Pons (tissue), 1 donor: ENCODE measurements at regions not wholly inside any gene's neighbourhood (a gene's known extent, or its start where the extent isn't known, plus 50 kb on each side); places are given as distances from the start of the nearest gene placed in this dataset.
"Not testable (repeated sequence)": the region's sequence is repeated elsewhere in the genome, so short reads cannot be mapped to it uniquely, and the experiment has no call there.

Experiments used
- DNase-seq: peaks from one replicate; pipeline ENCODE4 v3.0.0-alpha.2; 2016; ENCODE audit warnings: low spot score

GRCh38 chrX:27404366-27404765 is 58.8 kb downstream of the PPP4R3C start:
- no peak for DNase-seq

- no peak for DNase-seq
These were observed 64.0 kb downstream of the PPP4R3C start for GRCh38 chrX:27399146-27399456.

GRCh38 chrX:27391623-27392022 is 71.5 kb downstream of the PPP4R3C start:
- DNase-seq = no peak

- no peak for DNase-seq
These were observed 81.7 kb downstream of the PPP4R3C start for GRCh38 chrX:27381419-27381818.

GRCh38 chrX:27380163-27380845 is 82.8 kb downstream of the PPP4R3C start:
- DNase-seq = no peak

- no peak for DNase-seq
These were observed 109.1 kb downstream of the PPP4R3C start for GRCh38 chrX:27354021-27354420.

GRCh38 chrX:27350476-27350875 is 112.7 kb downstream of the PPP4R3C start:
- no peak for DNase-seq

GRCh38 chrX:27336466-27337091 is 126.6 kb downstream of the PPP4R3C start:
- peak; percentile 5 for DNase-seq

GRCh38 chrX:27321632-27322031 is 141.5 kb downstream of the PPP4R3C start:
- no peak for DNase-seq

- DNase-seq = no peak
These were observed 153.7 kb downstream of the PPP4R3C start for GRCh38 chrX:27309406-27309805.

GRCh38 chrX:27307546-27307945 is 155.6 kb downstream of the PPP4R3C start:
- DNase-seq = no peak

- DNase-seq = not testable (repeated sequence)
These were observed 170.6 kb downstream of the PPP4R3C start for GRCh38 chrX:27292552-27292951.

GRCh38 chrX:27276751-27277150 is 186.4 kb downstream of the PPP4R3C start:
- no peak for DNase-seq

- no peak for DNase-seq
These were observed 208.5 kb downstream of the PPP4R3C start for GRCh38 chrX:27254656-27255055.

- DNase-seq = no peak
These were observed 211.8 kb downstream of the PPP4R3C start for GRCh38 chrX:27251369-27251768.

GRCh38 chrX:27242581-27242980 is 220.6 kb downstream of the PPP4R3C start:
- no peak for DNase-seq

GRCh38 chrX:27241981-27242380 is 221.2 kb downstream of the PPP4R3C start:
- DNase-seq = no peak

GRCh38 chrX:27240042-27240441 is 223.1 kb downstream of the PPP4R3C start:
- DNase-seq = not testable (repeated sequence)

- DNase-seq = no peak
These were observed 226.5 kb downstream of the PPP4R3C start for GRCh38 chrX:27236681-27237080.

GRCh38 chrX:27229721-27230120 is 233.4 kb downstream of the PPP4R3C start:
- DNase-seq = no peak

GRCh38 chrX:27222661-27223060 is 240.5 kb downstream of the PPP4R3C start:
- DNase-seq = no peak

- peak; percentile 1 for DNase-seq
These were observed 276.5 kb downstream of the PPP4R3C start for GRCh38 chrX:27186671-27187070.

GRCh38 chrX:27163236-27163635 is 299.9 kb downstream of the PPP4R3C start:
- DNase-seq = no peak

- no peak for DNase-seq
These were observed 300.6 kb downstream of the PPP4R3C start for GRCh38 chrX:27162496-27162895.
